Panc1 (cell line): ENCODE measurements at regions not wholly inside any gene's neighbourhood (a gene's known extent, or its start where the extent isn't known, plus 50 kb on each side); places are given as distances from the start of the nearest gene placed in this dataset.

Source experiments
- ATAC-seq: fragments of 200-7000 bp; cut with Tn5 transposase; 2 replicates; pipeline ENCODE4 v1.9.1; 2020; ENCODE audit warnings: mild to moderate bottlenecking, moderate library complexity
- BruUV-seq: library from RNA; stranded (reverse); fragments of 400-500 nt; replicated peaks from 2 replicates; lab custom pipeline; 2021; lab: Mats Ljungman, UMichigan
- CTCF ChIA-PET: fragments of 300-600 bp; sonication (Branson Sonifier 250); formaldehyde crosslinking; loops from one replicate; lab custom pipeline; 2022; ENCODE audit warnings: antibody characterized with exemption; lab: Charles Lee
- POLR2A ChIA-PET: fragments of 300-600 bp; sonication (Branson Sonifier 250); formaldehyde crosslinking; loops from one replicate; lab custom pipeline; 2022; ENCODE audit warnings: antibody characterized with exemption; lab: Charles Lee
- DNase-seq: peaks from one replicate; pipeline ENCODE4 v3.0.0-alpha.2; 2010; ENCODE audit warnings: low read depth, low spot score
- H3K27ac ChIP-seq: 2 replicates; pipeline ENCODE4 v1.5.1; 2011; ENCODE audit warnings: mild to moderate bottlenecking, low read length, inconsistent platforms
- H3K27me3 ChIP-seq: fragments of 200-500 bp; sonication (Bioruptor generic); 2 replicates; pipeline ENCODE4 v1.6.0; 2014; ENCODE audit warnings: low read length, inconsistent platforms; ENCODE audit not compliant: control insufficient read depth, insufficient read depth
- H3K36me3 ChIP-seq: fragments of 200-500 bp; sonication (Bioruptor generic); 2 replicates; pipeline ENCODE4 v1.5.1; 2014; ENCODE audit warnings: inconsistent platforms, mild to moderate bottlenecking, low read length, moderate library complexity; ENCODE audit not compliant: control insufficient read depth, insufficient read depth
- H3K4me1 ChIP-seq: 2 replicates; pipeline ENCODE4 v1.5.1; 2011; ENCODE audit warnings: inconsistent platforms, mild to moderate bottlenecking, low read length, moderate library complexity; ENCODE audit not compliant: control insufficient read depth, insufficient read depth
- H3K4me3 ChIP-seq, 2 experiments: 2 replicates each; pipeline ENCODE4 v1.5.1; 2011 to 2012; ENCODE audit warnings: low read depth in 2 of 2, low read length in 2 of 2, mild to moderate bottlenecking in 2 of 2, inconsistent platforms in 1 of 2, moderate library complexity in 1 of 2
- H3K9me3 ChIP-seq: fragments of 200-500 bp; sonication (Bioruptor generic); 2 replicates; pipeline ENCODE4 v1.5.1; 2014; ENCODE audit warnings: low read depth, mild to moderate bottlenecking, inconsistent platforms, low read length, moderate library complexity; ENCODE audit not compliant: control insufficient read depth, insufficient read depth
- POLR2AphosphoS5 ChIP-seq: IDR thresholded peaks from 2 replicates; pipeline ENCODE4 v1.6.1; 2012; ENCODE audit warnings: mild to moderate bottlenecking, low read depth, low read length, moderate library complexity
- SIN3A ChIP-seq: IDR thresholded peaks from 2 replicates; pipeline ENCODE4 v1.6.1; 2012; ENCODE audit warnings: low read depth, mild to moderate bottlenecking, low read length, moderate library complexity, borderline replicate concordance; ENCODE audit not compliant: insufficient read depth
- TCF7L2 ChIP-seq: IDR thresholded peaks from 2 replicates; pipeline ENCODE4 v1.6.1; 2011; ENCODE audit warnings: mild to moderate bottlenecking, low read depth, low read length, inconsistent platforms
- in situ Hi-C: cut with HindIII; loops from 2 replicates; pipeline ENCODE4 v1.10.0; 2016; ENCODE audit warnings: low sequenced_read_pairs, low pct_unique_long_range_greater_than_20kb
- intact Hi-C: fragments of 100-400 bp; cut with micrococcal nuclease; formaldehyde crosslinking; loops from one replicate; pipeline ENCODE4 v1.10.0; 2022; ENCODE audit not compliant: unreplicated experiment
- TF ChIP-seq, protein P1 (sequence below): fragments of 450-650 bp; IDR thresholded peaks from 2 replicates; pipeline ENCODE4 v1.5.1; 2017; ENCODE audit warnings: mild to moderate bottlenecking
- TF ChIP-seq, protein P2 (sequence below), 2 experiments: IDR thresholded peaks; 2 replicates each; pipeline ENCODE4 v1.6.1; 2011 to 2012; ENCODE audit warnings: low read depth in 2 of 2, control low read depth in 1 of 2, low read length in 1 of 2, mild to moderate bottlenecking in 1 of 2, moderate library complexity in 1 of 2; ENCODE audit not compliant: insufficient read depth in 1 of 2

DNA sequence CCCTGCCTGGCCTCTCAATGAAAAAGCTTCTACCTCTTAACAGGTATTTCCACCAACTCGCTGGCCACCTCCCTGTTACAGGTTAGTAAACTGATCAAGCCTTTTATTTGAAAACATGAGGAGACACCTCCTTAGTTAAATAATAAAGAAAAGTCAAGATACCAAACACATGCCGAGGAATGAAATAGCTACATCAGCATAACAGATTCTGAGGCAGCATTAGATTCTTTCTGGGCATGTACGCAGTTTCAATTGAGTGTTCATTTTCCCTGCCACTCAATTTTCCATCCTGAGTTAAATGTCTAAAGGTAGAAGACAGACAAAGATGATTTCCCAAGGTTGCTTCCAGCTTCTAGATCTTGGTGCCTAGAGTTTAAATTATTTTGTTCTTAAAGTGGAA lies 250.5 kb upstream of the LRTM1 start:
- no peak for TF ChIP-seq TCF7L2
- no peak overlapping the region for H3K27ac ChIP-seq
- in situ Hi-C loops (no loop called here), intact Hi-C loops (no loop called here)
- H3K4me3 ChIP-seq, result no peak overlapping the region
- no peaks in the 10 kb centered on the region for H3K27me3 ChIP-seq
- no TSS peak for BruUV-seq
- ChIA-PET CTCF (no interaction called here), POLR2A (no interaction called here)
- no peaks in the 10 kb centered on the region for H3K36me3 ChIP-seq
- H3K9me3 ChIP-seq, result no peaks in the 10 kb centered on the region
- DNase-seq (no peak), ATAC-seq (no peak)
- no peaks in the 10 kb centered on the region for H3K4me1 ChIP-seq

DNA sequence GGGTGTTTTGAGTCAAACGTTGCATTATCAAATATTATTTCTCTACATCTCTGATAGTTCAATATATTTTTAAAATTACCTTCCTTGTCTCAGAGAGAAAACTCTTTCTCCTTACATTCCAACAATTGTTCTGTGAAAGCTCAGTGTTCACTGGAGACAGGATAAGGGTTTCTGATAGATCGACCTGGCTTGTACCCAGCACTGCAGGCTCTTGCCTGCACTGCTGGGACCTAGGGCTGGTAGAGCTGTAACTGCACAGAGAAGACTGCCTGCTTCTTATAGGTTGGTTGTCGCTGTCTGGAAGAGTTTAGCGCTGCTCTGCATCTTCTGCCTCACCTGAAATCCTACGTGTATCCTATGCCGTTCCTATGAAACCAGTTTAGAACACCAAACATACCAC lies 249.9 kb upstream of the LRTM1 start:
- no peaks in the 10 kb centered on the region for H3K9me3 ChIP-seq
- H3K27me3 ChIP-seq, result no peaks in the 10 kb centered on the region
- ATAC-seq, result no peak
- ChIA-PET CTCF (no interaction called here), POLR2A (no interaction called here)
- TF ChIP-seq, protein P1, sequence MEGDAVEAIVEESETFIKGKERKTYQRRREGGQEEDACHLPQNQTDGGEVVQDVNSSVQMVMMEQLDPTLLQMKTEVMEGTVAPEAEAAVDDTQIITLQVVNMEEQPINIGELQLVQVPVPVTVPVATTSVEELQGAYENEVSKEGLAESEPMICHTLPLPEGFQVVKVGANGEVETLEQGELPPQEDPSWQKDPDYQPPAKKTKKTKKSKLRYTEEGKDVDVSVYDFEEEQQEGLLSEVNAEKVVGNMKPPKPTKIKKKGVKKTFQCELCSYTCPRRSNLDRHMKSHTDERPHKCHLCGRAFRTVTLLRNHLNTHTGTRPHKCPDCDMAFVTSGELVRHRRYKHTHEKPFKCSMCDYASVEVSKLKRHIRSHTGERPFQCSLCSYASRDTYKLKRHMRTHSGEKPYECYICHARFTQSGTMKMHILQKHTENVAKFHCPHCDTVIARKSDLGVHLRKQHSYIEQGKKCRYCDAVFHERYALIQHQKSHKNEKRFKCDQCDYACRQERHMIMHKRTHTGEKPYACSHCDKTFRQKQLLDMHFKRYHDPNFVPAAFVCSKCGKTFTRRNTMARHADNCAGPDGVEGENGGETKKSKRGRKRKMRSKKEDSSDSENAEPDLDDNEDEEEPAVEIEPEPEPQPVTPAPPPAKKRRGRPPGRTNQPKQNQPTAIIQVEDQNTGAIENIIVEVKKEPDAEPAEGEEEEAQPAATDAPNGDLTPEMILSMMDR, result no peak
- TF ChIP-seq TCF7L2, result no peak
- TF ChIP-seq, protein P2, sequence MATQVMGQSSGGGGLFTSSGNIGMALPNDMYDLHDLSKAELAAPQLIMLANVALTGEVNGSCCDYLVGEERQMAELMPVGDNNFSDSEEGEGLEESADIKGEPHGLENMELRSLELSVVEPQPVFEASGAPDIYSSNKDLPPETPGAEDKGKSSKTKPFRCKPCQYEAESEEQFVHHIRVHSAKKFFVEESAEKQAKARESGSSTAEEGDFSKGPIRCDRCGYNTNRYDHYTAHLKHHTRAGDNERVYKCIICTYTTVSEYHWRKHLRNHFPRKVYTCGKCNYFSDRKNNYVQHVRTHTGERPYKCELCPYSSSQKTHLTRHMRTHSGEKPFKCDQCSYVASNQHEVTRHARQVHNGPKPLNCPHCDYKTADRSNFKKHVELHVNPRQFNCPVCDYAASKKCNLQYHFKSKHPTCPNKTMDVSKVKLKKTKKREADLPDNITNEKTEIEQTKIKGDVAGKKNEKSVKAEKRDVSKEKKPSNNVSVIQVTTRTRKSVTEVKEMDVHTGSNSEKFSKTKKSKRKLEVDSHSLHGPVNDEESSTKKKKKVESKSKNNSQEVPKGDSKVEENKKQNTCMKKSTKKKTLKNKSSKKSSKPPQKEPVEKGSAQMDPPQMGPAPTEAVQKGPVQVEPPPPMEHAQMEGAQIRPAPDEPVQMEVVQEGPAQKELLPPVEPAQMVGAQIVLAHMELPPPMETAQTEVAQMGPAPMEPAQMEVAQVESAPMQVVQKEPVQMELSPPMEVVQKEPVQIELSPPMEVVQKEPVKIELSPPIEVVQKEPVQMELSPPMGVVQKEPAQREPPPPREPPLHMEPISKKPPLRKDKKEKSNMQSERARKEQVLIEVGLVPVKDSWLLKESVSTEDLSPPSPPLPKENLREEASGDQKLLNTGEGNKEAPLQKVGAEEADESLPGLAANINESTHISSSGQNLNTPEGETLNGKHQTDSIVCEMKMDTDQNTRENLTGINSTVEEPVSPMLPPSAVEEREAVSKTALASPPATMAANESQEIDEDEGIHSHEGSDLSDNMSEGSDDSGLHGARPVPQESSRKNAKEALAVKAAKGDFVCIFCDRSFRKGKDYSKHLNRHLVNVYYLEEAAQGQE (IDR thresholded peaks at IDR 0.05; ENCODE audit: insufficient read depth in 1 of 2, low read depth in 2 of 2, low read length in 1 of 2), result no peak
- TF ChIP-seq POLR2AphosphoS5, result no peak
- no peak for TF ChIP-seq SIN3A
- in situ Hi-C loops (no loop called here), intact Hi-C loops (no loop called here)
- H3K4me1 ChIP-seq, result no peaks in the 10 kb centered on the region
- BruUV-seq, result no TSS peak
- DNase-seq, result no peak
- no peak overlapping the region for H3K4me3 ChIP-seq
- H3K27ac ChIP-seq, result no peak overlapping the region
- no peaks in the 10 kb centered on the region for H3K36me3 ChIP-seq

DNA sequence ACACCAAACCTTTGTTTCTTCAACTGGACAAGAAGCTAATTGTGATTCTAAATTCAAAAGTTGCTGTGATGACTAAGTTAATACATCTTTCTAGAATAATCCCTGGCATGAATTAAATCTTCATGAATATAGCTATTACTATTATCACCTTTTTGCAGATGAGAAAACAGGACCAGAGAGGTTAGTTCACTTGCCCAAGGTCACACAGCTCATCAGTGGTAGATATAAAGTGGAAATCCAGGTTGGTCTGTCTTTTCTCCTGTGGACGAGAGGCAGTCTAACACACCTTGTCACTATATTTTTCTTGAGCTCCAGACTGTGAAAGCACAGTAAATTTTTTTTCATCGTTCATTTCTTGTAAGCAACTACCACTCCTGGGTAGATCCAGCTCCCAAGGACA lies 247.6 kb upstream of the LRTM1 start:
- intact Hi-C loops (no loop called here), in situ Hi-C loops (no loop called here)
- TF ChIP-seq, protein P1, result no peak
- TF ChIP-seq, protein P2 (IDR thresholded peaks at IDR 0.05; ENCODE audit: insufficient read depth in 1 of 2, low read depth in 2 of 2, low read length in 1 of 2), result no peak
- no peak for TF ChIP-seq POLR2AphosphoS5
- TF ChIP-seq TCF7L2, result no peak
- CTCF ChIA-PET, result no interaction called here
- Histone ChIP-seq H3K4me3 (no peak overlapping the region), H3K27ac (no peak overlapping the region), H3K4me1 (no peaks in the 10 kb centered on the region), H3K36me3 (no peaks in the 10 kb centered on the region), H3K27me3 (no peaks in the 10 kb centered on the region), H3K9me3 (no peaks in the 10 kb centered on the region)
- BruUV-seq, result no TSS peak
- POLR2A ChIA-PET, result no interaction called here
- DNase-seq (no peak), ATAC-seq (no peak)
